K562 (cell line): ENCODE measurements at regions not wholly inside any gene's neighbourhood (a gene's known extent, or its start where the extent isn't known, plus 50 kb on each side); places are given as distances from the start of the nearest gene placed in this dataset.
"Not testable (repeated sequence)": the region's sequence is repeated elsewhere in the genome, so short reads cannot be mapped to it uniquely, and the experiment has no call there.

Experiments
- ATAC-seq: fragments of 200-7000 bp; cut with Tn5 transposase; 3 replicates; pipeline ENCODE4 v1.9.1; 2020; ENCODE audit warnings: moderate library complexity
- BruUV-seq: library from RNA; stranded (reverse); fragments of 400-500 nt; replicated peaks from 2 replicates; lab custom pipeline; 2021; lab: Mats Ljungman, UMichigan
- CTCF ChIA-PET: fragments of 300-600 bp; formaldehyde crosslinking; extraction: SDS; loops from one replicate; lab custom pipeline; 2021; ENCODE audit warnings: low intra/inter-chr PET ratio; lab: Yijun Ruan, JAX
- POLR2A ChIA-PET: fragments of 300-600, 350-650 bp; sonication (Branson Sonifier 250); formaldehyde crosslinking; extraction: SDS; loops from one replicate; lab custom pipeline; 2021; ENCODE audit warnings: antibody characterized with exemption, inconsistent platforms; lab: Yijun Ruan, JAX
- DNase-seq, 4 experiments: peaks; one replicate each; pipeline versions ENCODE4 v3.0.0 to v3.0.0-alpha.2; 2011 to 2018; ENCODE audit warnings: low spot score in 3 of 4, mixed read lengths in 3 of 4; ENCODE audit errors: extremely low read depth in 1 of 4
- FAIRE-seq: peaks from 2 replicates; lab custom pipeline; 2011; peaks lifted over from hg19 to GRCh38; lab: Jason Lieb, UNC
- H2AFZ ChIP-seq: 2 replicates; pipeline ENCODE4 v1.6.0; 2011; ENCODE audit warnings: low read depth, low read length, control low read depth, inconsistent platforms
- H3K27ac ChIP-seq: fragments of 200-600 bp; 3 replicates; pipeline ENCODE4 v1.8.0; 2011; ENCODE audit warnings: low read depth, mild to moderate bottlenecking, control low read depth, inconsistent platforms, low read length, moderate library complexity, mixed read lengths; ENCODE audit errors: extremely low read depth
- H3K27me3 ChIP-seq, 2 experiments: fragments of 300-600 bp in 1 of 2; 2 replicates in 1 of 2; 3 replicates in 1 of 2; pipeline versions ENCODE4 v1.6.0 to v1.8.0; 2011; ENCODE audit warnings: inconsistent platforms in 2 of 2, low read length in 2 of 2, mild to moderate bottlenecking in 1 of 2, mixed read lengths in 1 of 2, moderate library complexity in 1 of 2; ENCODE audit not compliant: control insufficient read depth in 2 of 2, insufficient read depth in 2 of 2
- H3K36me3 ChIP-seq: fragments of 300-600 bp; 3 replicates; pipeline ENCODE4 v1.8.0; 2011; ENCODE audit warnings: mild to moderate bottlenecking, low read length, inconsistent platforms; ENCODE audit not compliant: control insufficient read depth, insufficient read depth
- H3K4me1 ChIP-seq, 2 experiments: fragments of 200-600 bp in 1 of 2; replicated peaks in 1 of 2; 2 replicates in 1 of 2; 3 replicates in 1 of 2; pipeline versions ENCODE4 v1.5.1 to v1.8.0; 2011; ENCODE audit warnings: inconsistent platforms in 2 of 2, low read length in 2 of 2, mild to moderate bottlenecking in 1 of 2, mixed read lengths in 1 of 2, moderate library complexity in 1 of 2; ENCODE audit not compliant: control insufficient read depth in 2 of 2, insufficient read depth in 2 of 2
- H3K4me2 ChIP-seq: 2 replicates; pipeline ENCODE4 v1.6.1; 2011; ENCODE audit warnings: low read length, control low read depth, inconsistent platforms, mixed read lengths; ENCODE audit not compliant: insufficient read depth
- H3K4me3 ChIP-seq: fragments of 200-600 bp; sonication (generic), shearing (Covaris generic); 2 replicates; pipeline ENCODE4 v1.5.1; 2016; ENCODE audit warnings: control low read depth, inconsistent platforms
- H3K79me2 ChIP-seq: fragments of 200-600 bp; 3 replicates; pipeline ENCODE4 v1.8.0; 2011; ENCODE audit warnings: low read length, inconsistent platforms; ENCODE audit not compliant: control insufficient read depth, insufficient read depth
- H3K9ac ChIP-seq, 2 experiments: 2 replicates each; pipeline versions ENCODE4 v1.6.0 to v1.6.1; 2011; ENCODE audit warnings: low read depth in 2 of 2, low read length in 2 of 2, control low read depth in 1 of 2, inconsistent platforms in 1 of 2, mild to moderate bottlenecking in 1 of 2, mixed read lengths in 1 of 2; ENCODE audit not compliant: insufficient read depth in 1 of 2
- H3K9me1 ChIP-seq: one replicate; pipeline ENCODE4 v1.6.0; 2011; ENCODE audit warnings: inconsistent platforms, mild to moderate bottlenecking, low read length, moderate library complexity; ENCODE audit not compliant: control insufficient read depth, insufficient read depth
- H3K9me3 ChIP-seq: replicated peaks from 2 replicates; pipeline ENCODE4 v1.5.1; 2011; ENCODE audit warnings: low read depth, low read length, inconsistent platforms; ENCODE audit not compliant: control insufficient read depth, insufficient read depth
- H4K20me1 ChIP-seq: replicated peaks from 2 replicates; pipeline ENCODE4 v1.6.1; 2011; ENCODE audit warnings: low read length, inconsistent platforms, mixed read lengths; ENCODE audit not compliant: control insufficient read depth, insufficient read depth
- DMBX1 ChIP-seq: fragments of 250-450 bp; sonication (Bioruptor Pico); IDR thresholded peaks from 2 replicates; pipeline ENCODE4 v1.8.0; 2022; ENCODE audit warnings: inconsistent platforms, mild to moderate bottlenecking, moderate library complexity, borderline replicate concordance
- EP400 ChIP-seq: fragments of 450-650 bp; IDR thresholded peaks from 2 replicates; pipeline ENCODE4 v1.6.1; 2017; ENCODE audit warnings: antibody characterized with exemption, mild to moderate bottlenecking, moderate library complexity
- GMEB1 ChIP-seq: fragments of 250-450 bp; sonication (Bioruptor Pico); IDR thresholded peaks from 2 replicates; pipeline ENCODE4 v1.4.0; 2020; ENCODE audit warnings: mild to moderate bottlenecking
- GTF2E2 ChIP-seq: fragments of 200-800 bp; sonication (Bioruptor generic); IDR thresholded peaks from 2 replicates; pipeline ENCODE4 v1.6.1; 2016; ENCODE audit warnings: missing genetic modification characterization, missing compliant biosample characterization
- HNRNPLL ChIP-seq: fragments of 200-400 bp; formaldehyde crosslinking; IDR thresholded peaks from 2 replicates; pipeline ENCODE4 v1.6.1; 2017; ENCODE audit warnings: low read length, low read depth, mild to moderate bottlenecking; ENCODE audit not compliant: poor library complexity, severe bottlenecking
- KLF1 ChIP-seq: fragments of 450-650 bp; IDR thresholded peaks from 2 replicates; pipeline ENCODE4 v1.6.1; 2016; ENCODE audit warnings: missing genetic modification characterization, missing compliant biosample characterization
- MCM7 ChIP-seq, 2 experiments: fragments of 450-650 bp; IDR thresholded peaks; 2 replicates each; pipeline ENCODE4 v1.6.1; 2016 to 2018
- SMARCA4 ChIP-seq: fragments of 450-650 bp; IDR thresholded peaks from 2 replicates; pipeline ENCODE4 v1.6.1; 2016
- SP2 ChIP-seq: IDR thresholded peaks from 2 replicates; pipeline ENCODE4 v1.6.1; 2011; ENCODE audit warnings: mild to moderate bottlenecking, low read depth, low read length, moderate library complexity; ENCODE audit not compliant: poor library complexity, severe bottlenecking; ENCODE audit errors: extremely low read depth
- XRCC5 ChIP-seq: fragments of 200-400 bp; formaldehyde crosslinking; IDR thresholded peaks from 2 replicates; pipeline ENCODE4 v1.6.1; 2017; ENCODE audit warnings: low read depth, mild to moderate bottlenecking, low read length
- ZKSCAN8 ChIP-seq: fragments of 200-800 bp; sonication (Bioruptor generic); IDR thresholded peaks from 2 replicates; pipeline ENCODE4 v1.6.1; 2016; ENCODE audit warnings: missing genetic modification characterization, missing compliant biosample characterization
- ZNF140 ChIP-seq: fragments of 250-450 bp; sonication (Bioruptor Pico); IDR thresholded peaks from 2 replicates; pipeline ENCODE4 v1.8.0; 2021; ENCODE audit warnings: moderate library complexity, mild to moderate bottlenecking, inconsistent platforms
- ZNF146 ChIP-seq: IDR thresholded peaks from one replicate; pipeline ENCODE4 v1.6.1; 2018; ENCODE audit warnings: missing compliant biosample characterization; ENCODE audit not compliant: unreplicated experiment
- ZNF57 ChIP-seq: fragments of 450-650 bp; formaldehyde crosslinking; IDR thresholded peaks from 2 replicates; pipeline ENCODE4 v1.4.0; 2020; ENCODE audit warnings: mild to moderate bottlenecking, moderate library complexity
- WGBS: fragments of 100-300 bp; shearing (Covaris generic); methylation state at CpG from one replicate; pipeline ENCODE4 v1.1.6; 2016; ENCODE audit warnings: low coverage, mixed read lengths; ENCODE audit not compliant: insufficient coverage; ENCODE audit errors: missing lambda C conversion rate; 5-methylcytosine and 5-hydroxymethylcytosine counted together
- in situ Hi-C: fragments of 300-500 bp; cut with MboI; formaldehyde crosslinking; loops from 4 replicates; pipeline ENCODE4 v1.15.0; 2018; ENCODE audit warnings: inconsistent platforms, mixed read lengths
- intact Hi-C: fragments of 100-400 bp; cut with micrococcal nuclease; formaldehyde crosslinking; loops from 2 replicates; pipeline ENCODE4 v1.14.2; 2022

DNA sequence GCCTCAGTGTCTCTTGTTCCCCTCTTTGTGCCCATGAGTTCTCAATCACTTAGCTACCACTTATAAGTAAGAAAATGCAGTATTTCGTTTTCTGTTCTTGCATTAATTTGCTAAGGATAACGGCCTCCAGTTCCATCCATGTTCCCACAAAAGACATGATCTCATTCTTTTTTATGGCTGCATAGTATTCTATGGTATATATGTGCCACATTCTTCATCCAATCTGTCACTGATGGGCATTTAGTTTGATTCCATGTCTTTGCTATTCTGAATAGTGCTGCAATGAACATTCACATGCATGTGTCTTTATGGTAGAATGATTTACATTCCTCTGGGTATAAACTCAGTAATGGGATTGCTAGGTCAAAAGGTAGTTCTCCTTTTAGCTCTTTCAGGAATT is 283.2 kb upstream of the HNRNPA3 start:
- not testable (repeated sequence) for DNase-seq
- POLR2A ChIA-PET: interaction anchor here (1.3 to 1.5 kb wide), 2 partner anchors 10 to 334 kb away, joined by 3 read pairs; no protein-coding TSS in a partner anchor

DNA sequence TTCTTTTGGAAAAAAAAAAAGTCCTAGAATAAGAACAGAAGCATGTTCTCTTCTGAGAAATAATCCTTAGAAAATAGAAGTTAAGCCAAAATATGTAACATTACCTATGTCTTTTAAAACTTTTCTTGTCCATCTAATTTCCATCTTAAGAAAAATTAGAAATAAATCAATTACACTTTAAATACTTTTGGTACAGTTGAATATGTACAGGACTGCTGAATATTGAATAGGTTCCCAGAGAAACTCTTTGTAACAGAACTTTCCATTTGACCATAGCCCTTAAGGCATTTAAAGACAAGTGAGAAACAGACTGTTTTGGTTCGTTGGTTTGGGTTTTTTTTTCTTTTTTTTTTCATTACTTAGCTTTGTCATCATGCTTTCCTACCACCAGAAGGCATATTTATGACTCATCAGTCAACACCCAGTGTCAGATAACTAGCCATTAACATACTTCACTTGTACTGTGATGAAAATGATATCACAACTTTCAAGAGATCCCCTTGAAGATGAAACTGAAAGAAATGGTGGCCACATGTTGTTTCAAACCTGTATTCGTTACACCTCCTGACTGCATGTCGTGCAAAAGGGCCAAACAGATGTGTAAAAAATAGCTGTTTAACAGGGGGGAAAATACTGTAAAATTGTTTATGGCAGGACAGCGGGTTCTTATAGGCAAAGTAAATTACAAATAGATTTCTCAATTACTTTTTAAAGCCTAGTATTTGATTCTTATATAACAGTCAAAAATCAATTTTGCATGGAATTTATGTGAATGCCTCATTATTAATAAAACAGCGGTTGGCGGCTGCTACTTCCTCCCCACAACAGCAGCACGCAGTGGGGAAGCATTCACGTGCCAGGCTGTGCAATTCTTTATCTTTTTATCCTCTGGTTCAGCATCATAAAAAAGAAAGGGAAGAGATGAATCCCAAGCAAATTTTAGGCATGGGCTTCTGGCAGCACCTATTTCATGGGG is 280.7 kb upstream of the HNRNPA3 start:
- Histone ChIP-seq H3K4me2 (peak overlapping the region; percentile 51; the same call in 1 of the 2 replicates), H3K4me3 (no peak overlapping the region), H3K36me3 (no peaks in the 10 kb centered on the region), H3K4me1 (no peaks in the 10 kb centered on the region; a peak in 3 of 5 replicates), H3K9me3 (no peaks in the 10 kb centered on the region), H3K9ac (no peak overlapping the region), H3K27me3 (peaks cover 0 to 4% of the 10 kb centered on the region in 2 experiments; a peak in 1 of 5 replicates), H3K27ac (no peak overlapping the region), H4K20me1 (no peaks in the 10 kb centered on the region), H2AFZ (peak overlapping the region; percentile 22), H3K79me2 (no peaks in the 10 kb centered on the region), H3K9me1 (no peaks in the 10 kb centered on the region)
- ChIA-PET POLR2A (interaction anchor here (0.6 to 1.2 kb wide), 2 partner anchors 29 to 110 kb away, joined by 3 read pairs; no protein-coding TSS in a partner anchor), CTCF (no interaction called here)
- in situ Hi-C loops: no loop called here
- WGBS: 10% methylated on average over 8 of the region's 8 CpGs
- DNase-seq (peak in 3 of 4 experiments; percentile 16 to 31 (median 30)), ATAC-seq (peak; percentile 85), FAIRE-seq (no peak)
- BruUV-seq: no TSS peak
- intact Hi-C loops: no loop called here
- TF ChIP-seq EP400 (peak; percentile 62), ZNF140 (CRISPR knock-in tag) (no peak), SP2 (no peak), HNRNPLL (no peak), DMBX1 (CRISPR knock-in tag) (no peak), SMARCA4 (peak; percentile 96), ZNF57 (no peak), GMEB1 (CRISPR knock-in tag) (no peak), GTF2E2 (tag) (no peak), XRCC5 (no peak), KLF1 (no peak), MCM7 (IDR thresholded peaks at IDR 0.05) (no peak), ZKSCAN8 (0 out of 2 replicates have a peak, but pooled peaks have one; percentile 23)

More for the DNA sequence above, 283.2 kb upstream of the HNRNPA3 start:
- 3% methylated on average over 2 of the region's 2 CpGs for WGBS
- in situ Hi-C loops, BruUV-seq, ATAC-seq, H3K79me2 ChIP-seq, H3K9ac ChIP-seq, H3K36me3 ChIP-seq, intact Hi-C loops, H4K20me1 ChIP-seq, H3K27ac ChIP-seq, H3K4me3 ChIP-seq, FAIRE-seq, H3K9me3 ChIP-seq, CTCF ChIA-PET, H2AFZ ChIP-seq, H3K9me1 ChIP-seq, H3K4me2 ChIP-seq, H3K4me1 ChIP-seq, H3K27me3 ChIP-seq: not testable (repeated sequence)
- peak; percentile 78 for TF ChIP-seq ZNF146
